IMR-90 (cell line): ENCODE measurements at regions not wholly inside any gene's neighbourhood (a gene's known extent, or its start where the extent isn't known, plus 50 kb on each side); places are given as distances from the start of the nearest gene placed in this dataset.

Experiments
- ATAC-seq: fragments of 200-7000 bp; cut with Tn5 transposase; 2 replicates; pipeline ENCODE4 v1.9.1; 2020; ENCODE audit warnings: low read depth, mild to moderate bottlenecking, moderate library complexity
- BruUV-seq: library from RNA; stranded (reverse); fragments of 400-500 nt; replicated peaks from 2 replicates; lab custom pipeline; 2021; lab: Mats Ljungman, UMichigan
- CTCF ChIA-PET: fragments of 300-600 bp; formaldehyde crosslinking; extraction: SDS; loops from one replicate; lab custom pipeline; 2021; ENCODE audit warnings: antibody characterized with exemption; lab: Yijun Ruan, JAX
- POLR2A ChIA-PET: fragments of 300-600 bp; sonication (Branson Sonifier 250); formaldehyde crosslinking; loops from one replicate; lab custom pipeline; 2022; ENCODE audit warnings: antibody characterized with exemption; ENCODE audit not compliant: unreplicated experiment; lab: Charles Lee
- DNase-seq: peaks from one replicate; pipeline ENCODE4 v3.0.0; 2013
- H2AFZ ChIP-seq: replicated peaks from 2 replicates; pipeline ENCODE3; 2013; ENCODE audit warnings: low read length, mild to moderate bottlenecking; ENCODE audit not compliant: poor library complexity
- H2AK5ac ChIP-seq: 2 replicates; pipeline ENCODE4 v1.6.1; 2013; ENCODE audit warnings: low read depth, low read length, inconsistent platforms
- H2AK9ac ChIP-seq: replicated peaks from 2 replicates; pipeline ENCODE3; 2013; ENCODE audit warnings: mild to moderate bottlenecking, low read depth, low read length, moderate library complexity; ENCODE audit not compliant: poor library complexity
- H2BK120ac ChIP-seq: 2 replicates; pipeline ENCODE4 v1.6.1; 2013; ENCODE audit warnings: low read depth, low read length, inconsistent platforms
- H2BK15ac ChIP-seq: 3 replicates; pipeline ENCODE4 v1.6.1; 2013; ENCODE audit warnings: low read depth, low read length, inconsistent platforms
- H2BK20ac ChIP-seq: 2 replicates; pipeline ENCODE4 v1.6.1; 2013; ENCODE audit warnings: low read depth, mild to moderate bottlenecking, inconsistent platforms, low read length, moderate library complexity
- H2BK5ac ChIP-seq: 2 replicates; pipeline ENCODE4 v1.6.1; 2013; ENCODE audit warnings: mild to moderate bottlenecking, low read depth, low read length, inconsistent platforms; ENCODE audit not compliant: poor library complexity, severe bottlenecking
- H3K14ac ChIP-seq: replicated peaks from 2 replicates; pipeline ENCODE4 v1.6.1; 2013; ENCODE audit warnings: low read depth, low read length, inconsistent platforms
- H3K18ac ChIP-seq: 2 replicates; pipeline ENCODE4 v1.6.1; 2013; ENCODE audit warnings: low read depth, low read length, control low read depth
- H3K23ac ChIP-seq: 2 replicates; pipeline ENCODE4 v1.6.1; 2013; ENCODE audit warnings: low read depth, low read length, inconsistent platforms
- H3K27ac ChIP-seq: 2 replicates; pipeline ENCODE4 v1.5.1; 2013; ENCODE audit warnings: mild to moderate bottlenecking, control low read depth, low read length; ENCODE audit not compliant: insufficient read depth
- H3K27me3 ChIP-seq: 2 replicates; pipeline ENCODE4 v1.6.1; 2013; ENCODE audit warnings: low read length; ENCODE audit not compliant: control insufficient read depth, insufficient read depth
- H3K36me3 ChIP-seq: 2 replicates; pipeline ENCODE4 v1.6.1; 2013; ENCODE audit warnings: low read length, mixed read lengths; ENCODE audit not compliant: control insufficient read depth, insufficient read depth
- H3K4ac ChIP-seq: 2 replicates; pipeline ENCODE4 v1.6.1; 2013; ENCODE audit warnings: low read depth, low read length, inconsistent platforms
- H3K4me1 ChIP-seq: 2 replicates; pipeline ENCODE4 v1.6.1; 2013; ENCODE audit warnings: low read length, mixed read lengths; ENCODE audit not compliant: control insufficient read depth, insufficient read depth
- H3K4me2 ChIP-seq: 2 replicates; pipeline ENCODE4 v1.6.1; 2013; ENCODE audit warnings: low read depth, mild to moderate bottlenecking, control low read depth, low read length, moderate library complexity
- H3K4me3 ChIP-seq: 2 replicates; pipeline ENCODE4 v1.5.1; 2013; ENCODE audit warnings: low read depth, mild to moderate bottlenecking, control low read depth, low read length, moderate library complexity; ENCODE audit not compliant: insufficient read depth
- H3K56ac ChIP-seq: 2 replicates; pipeline ENCODE4 v1.6.1; 2013; ENCODE audit warnings: low read length, inconsistent platforms; ENCODE audit not compliant: insufficient read depth; ENCODE audit errors: extremely low read depth
- H3K79me1 ChIP-seq, 2 experiments: 2 replicates each; pipeline ENCODE4 v1.6.1; 2013; ENCODE audit warnings: low read length in 2 of 2, inconsistent platforms in 1 of 2, low read depth in 1 of 2
- H3K9ac ChIP-seq: 2 replicates; pipeline ENCODE4 v1.6.1; 2013; ENCODE audit warnings: low read depth, low read length, control low read depth
- H3K9me1 ChIP-seq: 2 replicates; pipeline ENCODE4 v1.6.1; 2013; ENCODE audit warnings: low read length, inconsistent platforms; ENCODE audit not compliant: insufficient read depth
- H3K9me3 ChIP-seq: 2 replicates; pipeline ENCODE4 v1.6.1; 2013; ENCODE audit warnings: low read length; ENCODE audit not compliant: control insufficient read depth, insufficient read depth
- H4K20me1 ChIP-seq: 2 replicates; pipeline ENCODE4 v1.6.1; 2013; ENCODE audit warnings: low read length, inconsistent platforms; ENCODE audit not compliant: insufficient read depth
- H4K5ac ChIP-seq: 2 replicates; pipeline ENCODE4 v1.6.1; 2013; ENCODE audit warnings: mild to moderate bottlenecking, low read depth, low read length, control low read depth
- H4K8ac ChIP-seq, 2 experiments: 2 replicates each; pipeline ENCODE4 v1.6.1; 2013; ENCODE audit warnings: low read depth in 2 of 2, low read length in 2 of 2, control low read depth in 1 of 2, inconsistent platforms in 1 of 2
- H4K91ac ChIP-seq: 2 replicates; pipeline ENCODE4 v1.6.1; 2013; ENCODE audit warnings: low read depth, low read length, inconsistent platforms; ENCODE audit not compliant: insufficient read depth
- BHLHE40 ChIP-seq: fragments of 150-350 bp; IDR thresholded peaks from 2 replicates; pipeline ENCODE4 v1.6.1; 2016; ENCODE audit warnings: mild to moderate bottlenecking, low read depth, low read length
- CEBPB ChIP-seq: IDR thresholded peaks from 2 replicates; pipeline ENCODE4 v1.6.1; 2012; ENCODE audit warnings: low read depth, low read length, improper control_type of control experiment
- CHD1 ChIP-seq: IDR thresholded peaks from 2 replicates; pipeline ENCODE4 v1.6.1; 2012; ENCODE audit warnings: low read depth, low read length, improper control_type of control experiment
- CTCF ChIP-seq: conservative IDR thresholded peaks from 2 replicates; pipeline ENCODE4 v1.5.1; 2012; ENCODE audit warnings: mild to moderate bottlenecking, low read depth, low read length, improper control_type of control experiment
- ELK1 ChIP-seq: fragments of 150-350 bp; IDR thresholded peaks from 2 replicates; pipeline ENCODE4 v1.6.1; 2016; ENCODE audit warnings: low read depth, mild to moderate bottlenecking, low read length, moderate library complexity, borderline replicate concordance
- FOS ChIP-seq: fragments of 150-350 bp; IDR thresholded peaks from 2 replicates; pipeline ENCODE4 v1.6.1; 2016; ENCODE audit warnings: low read depth, low read length
- MAFK ChIP-seq: IDR thresholded peaks from 2 replicates; pipeline ENCODE4 v1.6.1; 2012; ENCODE audit warnings: low read depth, low read length, improper control_type of control experiment
- MAZ ChIP-seq: IDR thresholded peaks from 2 replicates; pipeline ENCODE4 v1.6.1; 2012; ENCODE audit warnings: low read depth, mild to moderate bottlenecking, low read length, improper control_type of control experiment, moderate library complexity, borderline replicate concordance
- MXI1 ChIP-seq: IDR thresholded peaks from 2 replicates; pipeline ENCODE4 v1.6.1; 2012; ENCODE audit warnings: low read depth, mild to moderate bottlenecking, low read length, moderate library complexity, borderline replicate concordance
- NFE2L2 ChIP-seq: fragments of 150-350 bp; IDR thresholded peaks from 2 replicates; pipeline ENCODE4 v1.6.1; 2016; ENCODE audit warnings: low read depth, mild to moderate bottlenecking, low read length
- POLR2A ChIP-seq: IDR thresholded peaks from 2 replicates; pipeline ENCODE4 v1.6.1; 2012; ENCODE audit warnings: mild to moderate bottlenecking, low read depth, low read length
- RAD21 ChIP-seq: IDR thresholded peaks from 2 replicates; pipeline ENCODE4 v1.6.1; 2012; ENCODE audit warnings: low read length, improper control_type of control experiment
- RCOR1 ChIP-seq: IDR thresholded peaks from 2 replicates; pipeline ENCODE4 v1.6.1; 2012; ENCODE audit warnings: mild to moderate bottlenecking, low read length, improper control_type of control experiment; ENCODE audit not compliant: insufficient replicate concordance
- RFX5 ChIP-seq: IDR thresholded peaks from 2 replicates; pipeline ENCODE4 v1.8.0; 2012; ENCODE audit warnings: low read depth, mild to moderate bottlenecking, low read length, moderate library complexity
- SMC3 ChIP-seq: fragments of 150-350 bp; IDR thresholded peaks from 2 replicates; pipeline ENCODE4 v1.6.1; 2016; ENCODE audit warnings: low read depth, mild to moderate bottlenecking, antibody characterized with exemption, low read length, moderate library complexity
- USF2 ChIP-seq: fragments of 150-350 bp; IDR thresholded peaks from 2 replicates; pipeline ENCODE4 v1.6.1; 2017; ENCODE audit warnings: mild to moderate bottlenecking, antibody characterized with exemption, low read length, low read depth
- WGBS, 2 experiments: methylation state at CpG; one replicate each; pipeline versions ENCODE4 v1.1.5 to v1.1.7; 2013; ENCODE audit warnings: missing lambda C conversion rate in 2 of 2; ENCODE audit not compliant: insufficient read length in 1 of 2; ENCODE audit errors: extremely low coverage in 2 of 2; 5-methylcytosine and 5-hydroxymethylcytosine counted together
- dilution Hi-C: fragments of 300-500 bp; cut with HindIII; formaldehyde crosslinking; loops from one replicate; pipeline ENCODE4 v1.14.3; 2018; ENCODE audit warnings: low sequenced_read_pairs; ENCODE audit not compliant: unreplicated experiment
- in situ Hi-C: fragments of 300-500 bp; cut with MboI; formaldehyde crosslinking; loops from 3 replicates; pipeline ENCODE4 v1.14.3; 2019; ENCODE audit warnings: low sequenced_read_pairs, inconsistent platforms, mixed read lengths
- intact Hi-C: fragments of 100-400 bp; cut with micrococcal nuclease; formaldehyde crosslinking; loops from 2 replicates; pipeline ENCODE4 v1.10.0; 2022

- H4K5ac ChIP-seq = no peak overlapping the region
- H3K4me2 ChIP-seq = no peak overlapping the region
- H3K23ac ChIP-seq = no peak overlapping the region
- H2AK5ac ChIP-seq = no peak overlapping the region
- no peak overlapping the region for H3K18ac ChIP-seq
- H3K14ac ChIP-seq = no peak overlapping the region
- POLR2A ChIA-PET = no interaction called here
- H4K91ac ChIP-seq = no peak overlapping the region
- no peak overlapping the region for H2BK5ac ChIP-seq
- DNase-seq (no peak), ATAC-seq (no peak)
- no peak overlapping the region for H3K4me3 ChIP-seq
- H3K9me1 ChIP-seq = no peaks in the 10 kb centered on the region
- H3K27me3 ChIP-seq = no peaks in the 10 kb centered on the region
- H2BK15ac ChIP-seq = no peak overlapping the region
- no CpG with 5 or more reads among the region's 2 CpGs for WGBS, 2 experiments
- H2BK20ac ChIP-seq = no peak overlapping the region
- no peak overlapping the region for H3K27ac ChIP-seq
- H3K4ac ChIP-seq = no peak overlapping the region
- in situ Hi-C loops (no loop called here), dilution Hi-C loops (no loop called here), intact Hi-C loops (no loop called here)
- no peak overlapping the region for H2AFZ ChIP-seq
- H3K9me3 ChIP-seq = no peaks in the 10 kb centered on the region
- H2AK9ac ChIP-seq = no peak overlapping the region
- H2BK120ac ChIP-seq = no peak overlapping the region
- no TSS peak for BruUV-seq
- no peak overlapping the region for H4K8ac ChIP-seq
- H4K20me1 ChIP-seq = no peaks in the 10 kb centered on the region
- CTCF ChIA-PET = no interaction called here
- H3K4me1 ChIP-seq = no peaks in the 10 kb centered on the region
- H3K56ac ChIP-seq = no peak overlapping the region
- TF ChIP-seq RAD21 (no peak), USF2 (no peak), NFE2L2 (no peak), CTCF (no peak), MXI1 (no peak), POLR2A (no peak), FOS (no peak), MAZ (no peak), RCOR1 (no peak), CEBPB (no peak), MAFK (no peak), ELK1 (no peak), BHLHE40 (no peak), SMC3 (no peak), CHD1 (no peak), RFX5 (no peak)
- no peak overlapping the region for H3K9ac ChIP-seq
- H3K79me1 ChIP-seq = no peaks in the 10 kb centered on the region
- no peaks in the 10 kb centered on the region for H3K36me3 ChIP-seq
Observed at GRCh38 chr18:32577561-32577960, 106.9 kb upstream of the GAREM1 start.
